ENCODE measurements at regions not wholly inside any gene's neighbourhood (a gene's known extent, or its start where the extent isn't known, plus 50 kb on each side); places are given as distances from the start of the nearest gene placed in this dataset.
"Not testable (repeated sequence)": the region's sequence is repeated elsewhere in the genome, so short reads cannot be mapped to it uniquely, and the experiment has no call there.

DNA sequence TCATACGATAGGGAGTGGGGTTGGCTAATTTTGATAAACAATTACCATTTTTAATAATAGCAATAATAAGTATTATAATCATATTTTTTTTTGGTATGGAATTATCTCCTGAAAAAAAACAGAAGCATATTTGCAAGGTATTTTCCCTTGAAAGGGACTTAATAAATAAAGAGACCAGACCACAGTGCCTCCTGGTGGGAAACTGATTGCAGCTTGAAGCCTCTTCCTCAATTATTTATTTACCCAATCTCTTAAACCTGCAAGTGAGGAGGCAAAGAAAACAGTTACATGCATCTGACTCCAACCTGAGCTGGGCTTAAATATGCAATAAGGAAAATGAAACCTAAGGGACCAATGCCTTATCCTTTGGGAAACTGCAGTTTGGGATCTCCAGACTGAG lies 388.1 kb upstream of the ACO1 start:
- no peak for DNase-seq (ENCODE audit: low spot score)

DNA sequence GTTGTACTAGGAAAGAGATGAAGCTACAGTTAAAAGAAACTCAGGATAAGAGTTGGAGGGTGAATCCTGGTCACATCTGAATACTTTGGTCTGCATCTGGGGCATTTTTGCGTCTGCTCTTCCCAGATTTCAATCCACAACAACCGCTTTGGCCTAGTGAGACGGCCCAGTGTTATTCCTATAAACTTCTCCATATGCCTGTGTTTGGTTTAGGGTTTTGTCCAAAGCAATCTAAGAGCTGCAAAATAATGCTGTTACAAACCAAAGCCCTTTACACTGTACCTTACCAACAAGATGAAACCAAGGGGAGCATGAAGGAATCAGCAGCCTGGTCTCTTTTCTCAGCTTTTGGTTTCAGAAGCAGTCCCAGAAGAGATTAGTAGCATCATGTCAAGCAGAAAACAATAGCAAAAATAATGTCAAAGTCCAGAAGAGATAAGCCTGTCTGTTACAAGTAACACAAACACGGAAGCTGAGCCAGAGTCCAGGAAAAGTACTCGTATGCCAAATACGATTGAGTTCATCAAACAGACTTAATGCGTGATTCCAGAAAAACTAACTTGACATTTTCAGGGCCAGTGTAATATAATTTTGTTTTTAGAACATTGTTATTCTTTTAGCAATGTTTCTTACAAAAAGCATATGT lies 379.9 kb upstream of the ACO1 start:
- DNase-seq (ENCODE audit: low spot score): no peak

- DNase-seq (ENCODE audit: low spot score): no peak
Measured at GRCh38 chr9:32010322-32010721, 374.1 kb upstream of the ACO1 start.

DNA sequence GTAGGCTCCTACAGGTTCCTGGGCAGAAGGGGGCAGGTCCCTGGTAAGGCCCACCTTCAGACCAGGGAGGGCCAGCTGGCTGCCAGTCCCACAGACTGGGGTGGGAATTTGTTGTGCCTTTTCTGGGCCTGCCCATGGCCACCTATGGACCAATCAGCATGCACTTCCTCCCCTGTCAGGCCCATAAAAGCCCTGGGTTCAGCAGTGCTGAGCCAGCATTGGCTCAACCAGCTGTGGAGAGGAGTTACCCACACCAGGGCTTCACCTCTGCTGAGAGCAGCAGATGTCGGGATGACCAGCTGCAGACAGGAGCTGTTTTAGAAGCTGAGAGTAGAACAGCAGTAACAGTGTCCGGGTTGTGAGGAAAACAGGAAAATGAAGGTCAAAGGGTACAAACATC lies 373.4 kb upstream of the ACO1 start:
- no peak for DNase-seq (ENCODE audit: low spot score)

- DNase-seq (ENCODE audit: low spot score): no peak
Measured at GRCh38 chr9:32015795-32016194, 368.6 kb upstream of the ACO1 start.

DNA sequence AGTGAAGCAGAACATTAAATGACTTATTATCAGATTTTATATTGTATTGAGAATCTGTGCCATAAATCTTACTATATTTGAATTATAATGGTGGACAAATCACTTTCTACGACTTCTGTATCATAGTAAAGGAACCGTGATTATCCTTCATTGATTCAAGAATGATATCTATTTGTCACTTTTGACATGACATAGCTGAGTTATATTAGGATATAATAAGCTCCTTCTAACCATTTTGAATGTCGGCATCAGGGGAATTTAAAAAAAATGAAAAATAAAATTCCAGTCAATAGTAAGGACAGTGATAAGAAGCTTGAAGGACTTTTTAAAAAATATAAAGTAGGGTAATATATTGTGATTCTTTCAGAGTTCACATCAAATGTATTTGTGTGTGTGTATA lies 338.9 kb upstream of the ACO1 start:
- no peak for DNase-seq (ENCODE audit: low spot score)

DNA sequence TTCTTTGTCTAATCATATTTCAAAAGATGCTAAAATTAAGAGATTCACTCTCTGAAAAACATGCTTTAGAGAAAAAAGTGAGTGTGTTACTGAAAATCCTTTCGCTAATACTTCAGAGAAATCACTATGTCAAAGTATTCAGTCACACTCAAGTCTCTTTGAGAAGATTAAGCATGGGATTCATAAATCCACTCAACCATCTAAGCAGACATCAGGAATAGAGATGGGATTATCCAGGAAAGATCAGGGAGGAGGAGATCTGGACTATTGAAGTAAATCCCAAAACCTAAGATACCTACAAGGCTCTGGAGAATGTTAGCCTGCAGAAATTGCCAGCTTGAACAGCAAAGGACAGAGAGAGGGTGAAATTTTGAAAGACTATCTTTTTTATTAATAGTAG lies 317.2 kb upstream of the ACO1 start:
- no peak for DNase-seq (ENCODE audit: low spot score)

- no peak for DNase-seq (ENCODE audit: low spot score)
Measured at GRCh38 chr9:32069169-32069813, 315.2 kb upstream of the ACO1 start.

GRCh38 chr9:32069969-32070368 lies 314.5 kb upstream of the ACO1 start:
- DNase-seq (ENCODE audit: low spot score): no peak

- DNase-seq (ENCODE audit: low spot score): no peak
Measured at GRCh38 chr9:32072570-32072969, 311.9 kb upstream of the ACO1 start.

DNA sequence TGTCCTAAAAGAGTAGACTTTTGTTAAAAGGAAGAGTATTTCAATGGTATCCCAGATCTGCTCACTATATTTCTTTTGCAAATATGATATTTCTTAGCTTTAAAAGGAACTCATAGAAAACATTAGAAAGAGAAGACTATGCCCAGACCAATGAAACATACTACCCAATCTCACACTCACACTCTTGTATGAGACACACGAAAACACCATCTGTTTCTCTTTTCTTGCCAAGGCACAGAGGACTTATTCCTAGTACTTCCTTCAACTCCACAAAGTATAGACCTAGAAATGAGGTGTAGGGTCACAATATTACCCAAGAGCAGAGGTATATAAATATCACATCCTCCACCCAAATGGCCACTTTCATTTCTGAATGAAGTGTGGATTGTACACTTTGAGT lies 292.4 kb upstream of the ACO1 start:
- DNase-seq (ENCODE audit: low spot score): no peak

- no peak for DNase-seq (ENCODE audit: low spot score)
Measured at GRCh38 chr9:32117291-32117690, 267.2 kb upstream of the ACO1 start.

DNA sequence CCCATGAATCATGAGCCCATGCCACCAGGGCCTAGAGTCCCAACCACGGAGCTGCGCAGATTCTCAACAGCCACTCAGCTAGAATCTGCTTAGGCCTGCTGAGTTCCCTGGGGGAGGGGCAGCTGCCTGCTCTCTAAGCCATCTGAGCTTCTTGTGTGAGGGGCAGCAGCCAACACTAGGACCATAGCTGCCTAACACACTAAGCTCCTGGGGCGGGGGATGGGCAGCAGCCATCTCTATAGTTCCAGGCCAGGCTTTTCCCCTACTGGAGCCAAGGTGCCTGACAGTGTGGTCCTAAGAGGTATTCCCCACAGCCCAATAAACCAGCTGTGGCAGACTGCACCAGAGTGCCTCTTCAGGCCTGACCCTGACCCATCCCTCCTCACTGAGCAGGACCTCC lies 255.9 kb upstream of the ACO1 start:
- DNase-seq (ENCODE audit: low spot score): no peak

DNA sequence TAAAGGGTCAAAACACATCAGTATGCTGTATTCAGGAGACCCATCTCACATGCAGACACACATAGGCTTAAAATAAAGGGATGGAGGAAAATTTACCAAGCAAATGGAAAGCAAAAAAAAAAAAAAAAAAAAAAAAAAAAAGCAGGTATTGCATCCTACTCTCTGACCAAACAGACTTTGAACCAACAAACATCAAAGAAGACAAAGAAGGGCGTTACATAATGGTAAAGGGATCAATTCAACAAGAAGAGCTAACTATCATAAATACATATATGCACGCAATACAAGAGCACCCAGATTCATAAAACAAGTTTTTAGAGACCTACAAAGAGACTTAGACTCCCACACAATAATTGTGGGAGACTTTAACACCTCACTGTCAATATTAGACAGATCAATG lies 253.7 kb upstream of the ACO1 start:
- not testable (repeated sequence) for DNase-seq (ENCODE audit: low spot score)

GRCh38 chr9:32136700-32137339 lies 247.6 kb upstream of the ACO1 start:
- no peak for DNase-seq (ENCODE audit: low spot score)

DNA sequence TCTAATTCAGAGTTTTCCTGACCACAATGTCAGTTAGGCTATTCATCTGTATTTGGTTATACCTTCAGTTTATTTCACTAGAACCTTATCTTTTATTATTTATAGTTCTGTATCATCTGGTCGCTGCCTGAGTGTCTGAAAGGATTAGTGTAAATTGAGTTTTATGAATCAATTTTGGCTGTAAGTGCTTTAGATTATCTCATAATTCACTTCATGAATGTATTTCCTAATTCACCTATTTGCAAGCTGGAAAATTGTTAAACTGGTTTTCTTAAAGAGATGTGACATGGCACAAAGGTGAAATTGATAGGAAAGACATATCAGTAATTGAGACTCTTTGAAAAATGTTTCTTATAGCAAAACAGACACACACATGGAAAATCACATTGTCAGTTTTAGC lies 242.4 kb upstream of the ACO1 start:
- DNase-seq (ENCODE audit: low spot score): no peak

DNA sequence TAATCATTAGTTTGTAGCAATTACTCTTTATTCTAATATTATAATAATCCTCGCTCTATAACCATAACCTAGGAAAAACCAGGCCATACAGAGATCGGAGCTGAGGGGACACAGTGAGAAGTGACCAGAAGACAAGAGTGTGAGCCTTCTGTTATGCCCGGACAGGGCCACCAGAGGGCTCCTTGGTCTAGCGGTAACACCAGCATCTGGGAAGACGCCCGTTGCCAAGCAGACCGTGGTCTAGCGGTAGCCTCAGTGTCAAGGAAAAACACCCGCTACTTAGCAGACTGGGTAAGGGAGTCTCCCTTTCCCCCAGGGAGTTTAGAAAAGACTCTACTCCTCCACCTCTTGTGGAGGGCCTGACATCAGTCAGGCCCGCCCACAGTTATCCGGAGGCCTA lies 235.9 kb upstream of the ACO1 start:
- DNase-seq (ENCODE audit: low spot score): not testable (repeated sequence)

DNA sequence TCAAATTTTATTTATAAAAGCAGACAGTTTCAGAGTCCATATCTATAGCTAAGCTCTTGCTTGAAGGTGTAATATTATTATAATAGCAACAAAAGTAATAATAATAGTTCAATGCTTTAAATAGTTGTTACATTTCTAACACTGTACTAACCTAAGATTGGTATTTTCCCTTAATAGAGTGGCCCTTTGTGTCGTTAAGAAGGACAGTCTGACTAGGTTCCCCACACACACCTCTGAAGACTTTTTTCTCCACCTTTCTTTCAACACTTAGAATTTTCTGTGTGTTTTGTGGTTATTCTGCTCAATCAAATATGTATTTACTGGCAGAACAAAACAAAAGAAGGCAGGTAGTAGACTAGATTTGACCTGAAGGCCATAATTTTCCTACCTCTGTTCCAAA lies 223.2 kb upstream of the ACO1 start:
- DNase-seq (ENCODE audit: low spot score): no peak

DNA sequence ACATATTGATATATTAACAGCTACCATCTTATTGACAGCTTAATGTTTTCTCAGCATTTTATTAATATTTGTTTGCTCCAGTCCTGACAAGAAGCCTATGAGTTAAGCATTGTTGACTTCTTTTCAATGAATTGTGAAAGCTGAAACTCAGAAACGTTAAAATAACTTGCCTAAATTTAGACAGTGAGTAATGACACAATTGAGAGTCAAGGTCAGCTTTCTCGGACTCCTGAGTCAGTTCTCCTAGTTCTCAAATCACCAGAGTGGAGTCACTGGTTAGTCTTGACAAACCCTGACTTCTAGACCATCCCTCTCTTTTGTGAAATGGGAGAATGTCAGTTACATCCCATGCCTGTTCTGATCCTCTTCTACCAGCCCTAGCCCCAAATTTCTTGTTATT lies 222.7 kb upstream of the ACO1 start:
- DNase-seq (ENCODE audit: low spot score): no peak

DNA sequence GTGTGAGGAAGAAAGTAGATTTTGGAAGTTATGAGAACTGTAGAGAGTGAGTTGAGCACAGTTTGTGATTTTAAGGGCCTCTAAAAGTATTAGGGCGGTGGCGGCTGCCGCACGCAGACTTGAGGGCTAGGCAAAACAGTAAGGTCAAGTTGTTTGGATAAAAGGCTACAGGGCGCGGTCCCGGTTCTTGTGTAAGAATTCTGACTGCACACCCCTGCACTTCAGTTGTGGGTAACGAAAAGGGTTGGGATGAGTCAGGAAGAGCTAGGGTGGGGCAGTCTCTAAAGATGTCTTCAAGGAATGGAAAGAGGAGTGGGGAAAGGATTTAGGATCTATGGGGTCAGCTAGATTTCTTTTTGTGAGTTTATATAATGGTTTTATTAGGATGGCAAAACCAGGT lies 218.1 kb upstream of the ACO1 start:
- not testable (repeated sequence) for DNase-seq (ENCODE audit: low spot score)

DNA sequence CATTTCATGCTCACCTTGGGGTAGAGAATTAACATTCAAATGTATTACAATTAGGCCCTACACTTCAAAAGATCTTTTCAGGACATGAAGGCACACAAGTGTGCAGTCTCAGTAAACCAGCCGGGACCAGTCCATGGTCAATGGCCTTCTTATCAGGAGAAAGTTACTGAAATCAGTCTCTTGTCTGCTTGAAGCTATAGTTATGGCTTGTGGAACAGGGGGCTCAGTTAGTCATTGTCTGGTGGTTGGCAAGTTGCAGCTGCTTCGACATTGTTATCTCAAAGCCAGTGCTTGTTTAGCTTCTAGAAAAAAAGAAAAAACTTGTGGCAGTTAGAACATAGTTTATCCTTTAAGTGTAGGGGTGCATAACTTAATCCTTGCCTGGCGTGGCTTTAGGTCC lies 213.1 kb upstream of the ACO1 start:
- no peak for DNase-seq (ENCODE audit: low spot score)

DNA sequence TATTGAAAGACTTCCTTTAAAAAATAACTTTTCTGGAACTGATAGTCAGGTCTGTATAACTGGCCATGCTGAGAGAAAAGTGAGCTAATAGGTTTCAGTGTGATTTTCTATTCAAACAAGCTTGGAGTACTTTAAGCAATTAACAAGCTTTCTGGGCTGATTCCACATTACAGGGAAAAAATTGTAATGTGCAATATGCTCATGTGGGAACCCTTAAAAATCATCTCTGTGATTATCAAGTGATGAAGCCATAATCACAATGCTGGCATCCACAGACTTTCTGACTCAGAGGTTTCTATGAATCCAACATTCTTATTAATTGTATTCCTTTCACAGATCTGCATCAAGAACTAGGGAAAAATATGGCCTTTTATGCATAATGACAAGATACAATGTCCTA lies 212.2 kb upstream of the ACO1 start:
- DNase-seq (ENCODE audit: low spot score): no peak

- no peak for DNase-seq (ENCODE audit: low spot score)
Measured at GRCh38 chr9:32177396-32177795, 207.0 kb upstream of the ACO1 start.

DNA sequence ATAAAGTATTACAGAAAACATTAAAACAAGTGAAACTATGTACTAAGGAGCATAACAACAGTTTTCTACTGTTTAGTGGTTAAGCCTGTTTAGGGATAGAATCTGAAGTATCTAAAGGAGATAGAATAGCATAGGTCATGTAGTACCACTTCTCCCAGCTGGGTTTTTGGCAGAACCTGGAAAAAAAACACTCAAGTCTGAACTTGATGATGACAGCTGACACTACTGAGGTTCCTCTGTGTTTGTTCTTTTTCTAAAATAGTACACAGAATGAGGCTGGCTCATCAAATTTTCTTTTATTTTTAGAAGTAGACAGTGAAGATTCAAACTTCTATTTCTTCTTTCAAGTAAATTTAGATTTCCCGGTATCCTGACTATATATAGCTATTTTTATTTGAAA lies 203.8 kb upstream of the ACO1 start:
- DNase-seq (ENCODE audit: low spot score): no peak
